Superior temporal gyrus (tissue), 1 donor: ENCODE measurements at regions not wholly inside any gene's neighbourhood (a gene's known extent, or its start where the extent isn't known, plus 50 kb on each side); places are given as distances from the start of the nearest gene placed in this dataset.
"Not testable (repeated sequence)": the region's sequence is repeated elsewhere in the genome, so short reads cannot be mapped to it uniquely, and the experiment has no call there.

Experiments used
- DNase-seq: peaks from one replicate; pipeline ENCODE4 v3.0.0-alpha.2; 2016; ENCODE audit errors: extremely low spot score

DNA sequence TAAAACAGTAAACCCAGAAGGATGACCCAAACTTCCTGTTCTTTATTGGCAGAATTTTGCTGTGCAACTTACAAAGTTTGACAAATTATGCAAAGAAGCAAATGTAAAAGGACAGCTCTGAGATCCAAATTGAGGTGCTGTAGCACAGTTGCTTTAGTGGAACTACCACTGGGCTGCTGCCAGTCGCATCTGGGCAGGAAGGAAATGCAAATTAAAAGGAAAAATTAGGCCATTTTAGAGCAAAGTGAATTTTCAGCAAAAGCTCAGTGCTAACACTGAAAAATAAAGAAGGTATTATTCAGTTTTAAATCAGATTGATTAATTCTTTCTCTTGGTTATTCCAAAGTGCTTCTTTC lies 104.5 kb downstream of the ZMAT3 start:
- DNase-seq = no peak

DNA sequence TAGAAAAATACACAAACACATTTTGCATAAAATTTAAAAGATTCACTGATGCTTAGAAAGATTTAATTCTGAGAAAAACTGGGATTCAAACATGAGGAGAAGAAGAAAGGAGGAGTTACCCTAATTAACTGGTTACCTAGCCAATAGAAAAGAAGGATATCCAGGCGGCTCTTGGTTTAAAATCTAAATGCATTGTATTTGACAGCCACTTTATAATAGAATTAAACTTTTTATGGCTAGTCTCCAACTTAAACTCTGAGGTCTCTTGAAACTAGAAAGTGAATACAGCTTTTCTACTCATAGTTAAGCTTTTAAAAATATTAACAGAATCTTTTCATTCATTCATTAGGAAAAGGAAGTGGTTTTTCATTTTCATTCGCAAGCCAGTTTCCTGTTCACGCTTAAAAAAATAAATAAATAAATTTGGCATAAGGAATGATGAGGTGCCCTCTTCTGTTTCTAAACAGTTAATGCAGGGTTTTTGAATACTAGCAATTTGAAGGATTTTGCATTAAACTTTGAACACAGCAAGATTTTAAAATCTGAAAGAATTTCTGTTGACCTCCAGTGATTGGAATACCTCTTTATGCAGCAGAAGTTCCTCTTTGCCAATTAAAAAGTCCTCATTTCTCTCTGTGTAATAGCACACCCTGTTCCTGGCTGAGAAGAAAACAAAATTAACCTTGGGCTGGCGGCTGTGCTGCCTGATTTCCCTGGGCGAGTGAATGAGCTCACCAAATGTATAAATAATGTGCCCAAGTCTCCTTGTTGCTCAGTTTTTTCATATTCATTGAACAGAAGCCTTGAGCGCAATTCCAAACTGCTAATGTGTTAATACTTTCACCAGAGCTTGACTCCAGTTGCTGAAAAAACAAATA lies 105.1 kb downstream of the ZMAT3 start:
- peak; percentile 68 for DNase-seq

DNA sequence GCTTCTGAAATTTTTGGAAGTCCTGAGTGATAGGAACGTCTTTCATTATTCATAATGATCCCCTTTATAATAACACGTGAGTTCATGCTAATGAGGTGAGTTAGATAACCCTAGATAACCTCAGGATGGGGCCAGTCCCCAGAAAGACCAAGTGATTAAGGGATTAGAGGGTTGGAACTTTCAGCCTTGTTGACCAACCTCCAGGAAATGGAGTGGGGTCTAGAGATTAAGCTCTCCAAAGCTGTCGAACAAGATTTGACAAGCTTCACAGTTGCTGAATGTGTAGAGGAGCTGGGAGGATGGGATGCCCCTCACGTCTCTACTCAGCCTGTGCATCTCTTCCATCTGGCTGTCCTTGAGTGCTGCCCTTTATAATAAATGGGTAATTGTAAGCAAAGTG lies 107.1 kb downstream of the ZMAT3 start:
- no peak for DNase-seq

DNA sequence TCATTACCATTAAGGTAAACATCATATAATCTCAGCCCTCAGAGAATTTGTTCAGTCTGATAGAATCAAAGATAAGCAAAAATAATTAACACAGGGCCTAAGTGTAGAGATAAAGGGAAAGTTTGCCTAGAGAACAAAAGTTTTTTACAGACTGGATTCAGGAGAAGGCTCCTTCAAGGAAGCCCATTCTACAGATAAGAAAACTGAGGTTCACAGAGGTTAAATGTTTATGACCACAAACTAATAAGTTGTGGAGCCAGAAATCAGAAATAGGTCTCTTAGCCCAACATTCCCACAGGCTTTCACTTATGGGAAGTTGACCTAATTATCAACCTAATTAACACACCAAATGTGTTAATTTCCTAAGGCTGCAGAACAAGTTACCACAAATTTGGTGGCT lies 110.7 kb downstream of the ZMAT3 start:
- no peak for DNase-seq

DNA sequence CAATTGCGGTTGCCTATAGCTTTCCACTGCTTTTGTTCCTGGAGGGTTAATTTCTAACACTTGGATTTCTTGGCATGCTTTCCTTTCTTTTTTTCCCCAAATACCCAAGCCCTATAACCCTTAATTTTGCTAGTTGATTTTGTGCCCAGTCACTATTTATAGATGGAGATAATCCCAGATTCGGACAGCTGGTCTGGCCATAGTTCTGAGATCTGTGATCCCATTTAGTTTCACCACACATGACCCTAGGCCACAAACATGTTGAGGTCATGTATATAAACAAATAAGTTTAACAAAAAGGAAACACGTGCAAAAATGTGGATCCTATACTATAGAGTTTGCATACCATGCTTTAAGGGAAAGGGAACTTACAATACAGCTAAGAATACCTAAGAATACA lies 111.4 kb downstream of the ZMAT3 start:
- no peak for DNase-seq

DNA sequence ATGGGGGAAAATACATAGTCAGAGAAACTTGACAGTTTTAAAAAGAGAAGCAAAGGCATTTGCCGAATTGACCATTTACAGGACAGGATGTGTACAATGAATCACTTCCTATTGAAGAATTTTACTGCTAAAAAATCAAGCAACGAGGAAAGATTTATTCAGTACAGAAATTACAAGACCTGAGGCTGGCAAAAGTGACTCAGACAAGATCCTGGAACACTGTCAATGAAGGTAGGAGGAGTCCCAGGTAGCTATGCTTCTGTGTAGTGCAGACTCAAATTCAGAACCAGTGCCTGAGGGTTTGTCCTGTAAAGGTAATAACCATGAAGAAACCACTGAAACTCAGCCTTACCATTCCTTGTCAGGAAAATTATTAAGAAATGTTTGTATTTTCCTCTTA lies 120.9 kb downstream of the ZMAT3 start:
- DNase-seq = no peak

DNA sequence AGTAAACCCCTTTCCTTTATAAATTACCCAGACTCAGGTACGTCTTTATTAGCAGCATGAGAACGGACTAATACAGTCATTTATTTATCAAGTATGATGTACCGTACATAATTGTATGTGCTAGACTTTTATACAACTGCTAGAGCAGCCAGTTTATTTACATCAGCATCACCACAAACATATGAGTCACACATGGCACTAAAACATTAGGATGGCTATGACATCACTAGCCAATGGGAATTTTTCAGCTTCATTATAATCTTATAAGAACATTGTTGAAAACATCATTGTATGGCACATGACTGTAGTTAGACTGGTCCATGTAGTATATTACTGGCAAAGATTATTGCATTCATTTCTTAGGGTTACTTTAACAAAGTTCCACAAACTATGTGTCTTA lies 121.7 kb downstream of the ZMAT3 start:
- DNase-seq = no peak

DNA sequence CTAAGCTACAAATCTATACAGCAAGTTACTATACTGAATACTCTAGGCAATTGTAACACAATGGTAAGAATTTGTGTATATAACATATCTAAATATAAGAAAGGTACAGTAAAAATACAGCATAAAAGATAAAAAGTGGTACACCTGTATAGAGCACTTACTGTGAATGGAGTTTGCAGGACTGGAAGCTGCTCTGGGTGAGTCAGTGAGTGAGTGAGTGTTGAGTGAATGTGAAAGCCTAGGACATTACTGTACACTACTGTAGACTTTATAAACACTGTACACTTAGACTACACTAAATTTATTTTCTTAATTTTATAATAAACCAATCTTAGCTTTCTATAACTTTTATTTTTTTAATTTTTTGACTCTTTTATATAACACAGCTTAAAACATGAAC lies 123.1 kb downstream of the ZMAT3 start:
- no peak for DNase-seq

DNA sequence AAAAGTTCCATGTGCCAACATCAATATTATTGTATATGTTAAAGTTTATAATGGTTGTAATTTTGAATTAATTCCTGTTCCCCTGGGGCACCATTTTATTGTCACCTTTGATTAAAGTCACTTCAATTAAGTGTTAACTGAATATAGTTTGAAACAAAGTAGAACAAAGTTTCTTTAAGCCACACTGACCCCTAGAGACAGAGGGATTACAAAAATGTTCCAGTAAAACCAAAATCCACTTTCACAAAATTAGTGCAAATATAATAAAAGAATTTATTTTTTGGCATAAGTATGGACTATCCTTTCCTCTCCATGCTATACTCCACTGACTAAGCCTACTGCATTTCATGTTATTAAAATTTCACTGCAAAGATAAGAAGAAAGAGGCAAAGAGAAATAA lies 123.9 kb downstream of the ZMAT3 start:
- no peak for DNase-seq

DNA sequence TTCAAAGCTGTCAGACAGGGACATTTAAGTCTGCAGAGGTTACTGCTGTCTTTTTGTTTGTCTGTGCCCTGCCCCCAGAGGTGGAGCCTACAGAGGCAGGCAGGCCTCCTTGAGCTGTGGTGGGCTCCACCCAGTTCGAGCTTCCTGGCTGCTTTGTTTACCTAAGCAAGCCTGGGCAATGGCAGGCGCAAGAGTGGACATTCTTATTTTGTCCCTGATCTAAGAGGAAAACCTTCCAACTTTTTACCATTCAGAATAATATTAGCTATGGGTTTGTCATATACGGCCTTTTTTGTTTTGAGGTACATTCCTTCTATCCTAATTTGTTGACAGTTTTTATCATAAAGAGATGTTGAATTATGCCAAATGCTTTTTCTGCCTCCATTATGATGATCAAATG lies 129.3 kb downstream of the ZMAT3 start:
- not testable (repeated sequence) for DNase-seq

DNA sequence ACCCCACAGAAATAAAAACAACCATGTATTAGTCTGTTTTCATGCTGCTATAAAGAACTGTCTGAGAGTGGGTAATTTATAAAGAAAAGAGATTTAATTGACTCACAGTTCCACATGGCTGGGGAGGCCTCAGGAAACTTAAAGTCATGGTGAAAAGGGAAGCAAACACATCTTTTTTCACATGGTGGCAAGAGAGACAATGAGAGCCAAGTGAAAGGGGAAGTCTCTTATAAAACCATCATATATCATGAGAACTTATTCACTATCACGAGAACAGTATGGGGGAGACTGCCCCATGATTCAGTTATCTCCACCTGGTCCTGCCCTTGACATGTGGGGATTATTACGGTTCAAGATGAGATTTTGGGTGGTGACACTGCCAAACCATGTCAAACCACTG lies 141.5 kb downstream of the ZMAT3 start:
- no peak for DNase-seq

DNA sequence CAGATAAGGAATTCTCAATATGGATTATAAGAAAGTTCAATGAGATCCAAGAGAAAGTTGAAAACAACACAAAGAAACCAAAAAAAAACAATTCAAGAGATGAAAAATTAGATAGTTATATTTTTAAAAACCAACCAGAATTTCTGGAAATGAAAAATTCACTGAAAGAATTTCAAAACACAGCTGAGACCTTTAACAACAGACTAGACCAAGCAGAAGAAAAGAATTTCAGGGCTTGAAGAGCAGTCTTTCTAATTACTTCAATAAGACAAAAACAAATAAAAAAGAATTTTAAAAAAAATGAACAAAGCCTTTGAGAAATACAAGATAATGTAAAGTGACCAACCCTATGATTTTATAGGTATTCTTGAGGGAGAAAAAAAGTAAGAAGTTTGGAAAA lies 155.4 kb downstream of the ZMAT3 start:
- DNase-seq = no peak

DNA sequence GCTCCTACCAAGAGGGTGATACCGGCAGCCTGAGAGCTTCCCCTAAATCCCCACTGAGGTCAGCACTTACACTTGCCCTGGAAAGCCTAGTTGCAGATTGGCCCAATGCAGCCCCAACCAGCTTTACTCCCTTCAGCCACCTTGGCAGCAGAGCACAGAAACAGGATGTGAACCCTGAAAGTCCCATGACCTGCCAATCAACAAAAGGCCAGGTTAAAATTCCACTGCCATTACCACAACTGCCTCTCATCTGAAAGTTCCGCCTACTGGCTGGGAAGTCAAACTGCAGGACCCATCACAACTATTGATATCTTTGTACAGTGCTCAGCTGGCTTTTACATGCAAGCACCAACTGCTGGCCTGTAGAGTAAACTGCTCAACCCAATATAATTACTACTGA lies 156.2 kb downstream of the ZMAT3 start:
- DNase-seq = no peak

DNA sequence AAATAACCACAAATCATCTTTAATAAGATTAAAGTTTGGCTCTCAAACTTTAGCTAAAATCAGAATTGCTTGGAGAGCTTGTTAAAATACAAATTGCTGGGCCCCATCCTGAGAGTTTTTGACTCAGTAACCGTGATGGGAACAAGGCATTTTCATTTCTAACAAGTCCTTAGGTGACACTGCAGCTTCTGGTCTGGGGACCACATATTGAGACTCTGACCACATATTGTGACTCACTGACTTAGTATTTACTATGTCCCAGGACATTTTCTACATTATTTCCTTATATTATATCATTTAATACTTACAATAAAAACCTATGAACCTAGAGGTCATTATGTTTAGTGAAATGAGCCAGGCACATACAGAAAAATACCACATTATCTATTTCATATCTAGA lies 164.5 kb downstream of the ZMAT3 start:
- DNase-seq = no peak

DNA sequence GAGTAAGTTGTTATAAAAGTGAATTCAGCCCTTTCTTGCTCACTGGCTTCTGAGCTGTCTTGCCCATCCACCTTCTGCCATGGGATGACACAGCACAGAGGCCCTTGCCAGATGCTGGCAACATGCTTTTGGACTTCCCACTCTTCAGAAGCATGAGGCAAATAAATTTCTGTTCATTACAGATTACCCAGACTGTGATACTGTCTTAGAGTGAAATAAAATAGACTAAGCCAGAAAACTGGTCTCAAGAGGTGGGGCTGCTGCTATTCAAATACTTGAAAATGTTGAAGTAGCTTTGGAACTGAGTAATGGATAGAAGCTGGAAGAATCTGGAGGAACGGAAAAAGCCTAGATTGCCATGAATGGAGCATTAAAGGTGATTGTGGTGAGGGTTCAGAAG lies 170.4 kb downstream of the ZMAT3 start:
- no peak for DNase-seq

DNA sequence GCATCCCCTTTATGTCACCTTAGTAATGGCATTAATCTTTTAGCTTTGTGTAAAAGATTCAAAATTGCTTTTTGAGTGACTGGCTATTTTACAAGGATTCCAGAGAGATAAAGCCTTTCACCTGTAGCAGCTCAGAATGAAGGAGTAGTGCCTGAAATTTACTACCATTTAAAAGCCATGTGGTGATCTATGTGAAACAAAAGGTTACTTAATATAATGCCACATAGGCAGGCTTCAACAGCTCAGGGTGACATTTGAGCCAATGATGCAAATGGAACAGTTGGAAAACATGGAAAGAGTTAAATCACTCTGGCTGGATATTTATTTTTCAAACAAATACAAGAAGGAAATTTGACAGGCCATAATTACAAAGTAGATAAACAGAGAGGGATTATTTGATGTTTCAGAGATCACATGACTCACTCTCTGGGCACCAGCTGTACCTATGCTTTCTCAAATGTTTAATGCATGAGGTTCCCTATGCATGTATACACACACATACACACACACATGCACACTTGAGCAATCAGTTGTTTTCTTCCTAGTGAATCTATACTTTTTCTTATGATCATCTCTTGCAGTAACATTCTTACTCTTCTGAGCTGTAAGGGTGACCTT lies 171.5 kb downstream of the ZMAT3 start:
- no peak for DNase-seq

DNA sequence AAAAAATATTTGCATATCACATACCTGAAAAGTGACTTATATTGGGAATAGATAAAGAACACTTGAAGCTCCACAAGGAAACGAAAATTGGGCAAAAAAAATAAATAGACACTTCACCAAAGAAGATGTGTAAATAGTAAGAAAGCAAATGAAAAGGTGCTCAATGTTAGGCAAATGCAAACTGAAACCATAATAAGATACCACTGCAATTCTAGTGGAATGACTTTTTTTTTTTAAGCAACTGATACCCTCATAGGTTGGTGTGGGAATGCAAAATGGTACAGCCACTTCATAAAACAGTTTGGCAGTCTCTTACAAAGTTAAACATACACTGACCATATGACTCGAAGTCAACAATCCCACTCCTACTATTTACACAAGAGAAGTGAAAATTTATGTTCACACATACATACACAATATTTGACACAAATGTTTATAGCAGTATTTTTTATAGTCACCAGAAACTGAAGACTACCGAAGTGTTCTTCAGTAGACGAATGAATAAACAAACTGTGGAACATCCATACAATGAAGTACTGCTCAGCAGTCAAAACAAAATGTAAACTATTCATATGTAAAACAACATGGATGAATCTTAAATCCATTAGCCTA lies 176.3 kb downstream of the ZMAT3 start:
- no peak for DNase-seq
